Astrocyte (in vitro differentiated cells and primary cell): ENCODE measurements at regions not wholly inside any gene's neighbourhood (a gene's known extent, or its start where the extent isn't known, plus 50 kb on each side); places are given as distances from the start of the nearest gene placed in this dataset.

ENCODE experiments used
- DNase-seq: peaks from one replicate; pipeline ENCODE4 v3.0.0-alpha.2; 2010; ENCODE audit warnings: low read depth
- FAIRE-seq: peaks from 2 replicates; lab custom pipeline; 2011; peaks lifted over from hg19 to GRCh38; lab: Jason Lieb, UNC
- H2AFZ ChIP-seq: 2 replicates; pipeline ENCODE4 v1.6.0; 2012; ENCODE audit warnings: low read depth, low read length, inconsistent platforms
- H3K27ac ChIP-seq: 2 replicates; pipeline ENCODE4 v1.5.1; 2011; ENCODE audit warnings: low read depth, low read length, inconsistent platforms
- H3K27me3 ChIP-seq: 2 replicates; pipeline ENCODE4 v1.6.0; 2011; ENCODE audit warnings: low read length, inconsistent platforms; ENCODE audit not compliant: insufficient read depth
- H3K36me3 ChIP-seq: 2 replicates; pipeline ENCODE4 v1.5.1; 2011; ENCODE audit warnings: low read length, inconsistent platforms; ENCODE audit not compliant: insufficient read depth
- H3K4me1 ChIP-seq: 2 replicates; pipeline ENCODE4 v1.5.1; 2011; ENCODE audit warnings: low read length, inconsistent platforms; ENCODE audit not compliant: insufficient read depth
- H3K4me2 ChIP-seq: 2 replicates; pipeline ENCODE4 v1.6.0; 2012; ENCODE audit warnings: low read length, inconsistent platforms
- H3K4me3 ChIP-seq: 2 replicates; pipeline ENCODE4 v1.5.1; 2011; ENCODE audit warnings: low read depth, mild to moderate bottlenecking, low read length, inconsistent platforms; ENCODE audit not compliant: insufficient read depth
- H3K79me2 ChIP-seq: 2 replicates; pipeline ENCODE4 v1.6.0; 2012; ENCODE audit warnings: mild to moderate bottlenecking, low read length, inconsistent platforms; ENCODE audit not compliant: insufficient read depth
- H3K9ac ChIP-seq: 2 replicates; pipeline ENCODE4 v1.6.0; 2012; ENCODE audit warnings: mild to moderate bottlenecking, low read length, inconsistent platforms
- H3K9me3 ChIP-seq: 2 replicates; pipeline ENCODE4 v1.5.1; 2012; ENCODE audit warnings: low read depth, mild to moderate bottlenecking, low read length, inconsistent platforms; ENCODE audit not compliant: insufficient read depth
- H4K20me1 ChIP-seq: 2 replicates; pipeline ENCODE4 v1.6.0; 2012; ENCODE audit warnings: low read length, inconsistent platforms; ENCODE audit not compliant: insufficient read depth
- H3K27ac Mint-ChIP-seq: one replicate; pipeline ENCODE4 v1.8.0; 2021; ENCODE audit warnings: mild to moderate bottlenecking, mixed read lengths; ENCODE audit not compliant: unreplicated experiment
- H3K27me3 Mint-ChIP-seq: one replicate; pipeline ENCODE4 v1.8.0; 2021; ENCODE audit warnings: low read depth, mixed read lengths; ENCODE audit not compliant: unreplicated experiment
- H3K36me3 Mint-ChIP-seq: one replicate; pipeline ENCODE4 v1.8.0; 2021; ENCODE audit warnings: low read depth, mixed read lengths; ENCODE audit not compliant: unreplicated experiment
- H3K4me1 Mint-ChIP-seq: one replicate; pipeline ENCODE4 v1.8.0; 2021; ENCODE audit warnings: low read depth, mixed read lengths; ENCODE audit not compliant: unreplicated experiment
- H3K4me3 Mint-ChIP-seq: one replicate; pipeline ENCODE4 v1.8.0; 2021; ENCODE audit warnings: mild to moderate bottlenecking, moderate library complexity, mixed read lengths; ENCODE audit not compliant: unreplicated experiment
- H3K9me3 Mint-ChIP-seq: one replicate; pipeline ENCODE4 v1.8.0; 2021; ENCODE audit warnings: mild to moderate bottlenecking, mixed read lengths; ENCODE audit not compliant: unreplicated experiment
- EZH2 ChIP-seq: IDR thresholded peaks from 2 replicates; pipeline ENCODE4 v1.6.1; 2012; ENCODE audit warnings: mild to moderate bottlenecking, low read length, inconsistent platforms; ENCODE audit not compliant: insufficient read depth
- TF ChIP-seq, protein P1 (sequence below): IDR thresholded peaks from 2 replicates; pipeline ENCODE4 v1.5.1; 2011; ENCODE audit warnings: low read depth, mild to moderate bottlenecking, inconsistent platforms, low read length, moderate library complexity; ENCODE audit not compliant: insufficient read depth

DNA sequence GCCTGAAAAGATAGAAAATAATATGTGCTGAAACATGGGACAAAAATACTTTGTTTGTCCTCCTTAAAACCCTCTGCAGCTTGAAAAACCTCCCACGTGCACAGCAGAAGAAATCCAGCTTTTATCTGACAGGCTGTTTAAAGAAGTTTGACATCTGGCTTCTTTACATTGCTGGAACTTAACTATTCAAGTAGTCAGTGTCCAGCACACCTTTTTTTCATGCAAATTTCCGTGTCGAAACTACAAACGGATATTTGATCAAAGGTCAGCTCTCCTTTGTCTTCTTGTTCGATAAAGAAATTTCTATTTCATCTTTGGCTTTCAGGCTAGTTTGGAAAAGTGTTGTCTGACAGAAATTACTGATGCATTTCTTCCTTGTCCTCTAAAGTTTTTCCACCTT lies 66.8 kb upstream of the KBTBD8 start:
- no peak overlapping the region for H2AFZ ChIP-seq
- Mint-ChIP-seq H3K27ac (no peak overlapping the region), H3K36me3 (no peaks in the 10 kb centered on the region), H3K9me3 (no peaks in the 10 kb centered on the region), H3K4me3 (no peak overlapping the region), H3K27me3 (no peaks in the 10 kb centered on the region), H3K4me1 (peaks cover 2% of the 10 kb centered on the region)
- no peaks in the 10 kb centered on the region for H3K36me3 ChIP-seq
- FAIRE-seq (no peak), DNase-seq (no peak)
- no peak overlapping the region for H3K9ac ChIP-seq
- H3K4me3 ChIP-seq, result no peak overlapping the region
- no peaks in the 10 kb centered on the region for H3K27me3 ChIP-seq
- H3K27ac ChIP-seq, result no peak overlapping the region
- TF ChIP-seq EZH2, result no peak
- TF ChIP-seq, protein P1, sequence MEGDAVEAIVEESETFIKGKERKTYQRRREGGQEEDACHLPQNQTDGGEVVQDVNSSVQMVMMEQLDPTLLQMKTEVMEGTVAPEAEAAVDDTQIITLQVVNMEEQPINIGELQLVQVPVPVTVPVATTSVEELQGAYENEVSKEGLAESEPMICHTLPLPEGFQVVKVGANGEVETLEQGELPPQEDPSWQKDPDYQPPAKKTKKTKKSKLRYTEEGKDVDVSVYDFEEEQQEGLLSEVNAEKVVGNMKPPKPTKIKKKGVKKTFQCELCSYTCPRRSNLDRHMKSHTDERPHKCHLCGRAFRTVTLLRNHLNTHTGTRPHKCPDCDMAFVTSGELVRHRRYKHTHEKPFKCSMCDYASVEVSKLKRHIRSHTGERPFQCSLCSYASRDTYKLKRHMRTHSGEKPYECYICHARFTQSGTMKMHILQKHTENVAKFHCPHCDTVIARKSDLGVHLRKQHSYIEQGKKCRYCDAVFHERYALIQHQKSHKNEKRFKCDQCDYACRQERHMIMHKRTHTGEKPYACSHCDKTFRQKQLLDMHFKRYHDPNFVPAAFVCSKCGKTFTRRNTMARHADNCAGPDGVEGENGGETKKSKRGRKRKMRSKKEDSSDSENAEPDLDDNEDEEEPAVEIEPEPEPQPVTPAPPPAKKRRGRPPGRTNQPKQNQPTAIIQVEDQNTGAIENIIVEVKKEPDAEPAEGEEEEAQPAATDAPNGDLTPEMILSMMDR, result no peak
- H3K4me1 ChIP-seq, result no peaks in the 10 kb centered on the region
- H3K79me2 ChIP-seq, result no peaks in the 10 kb centered on the region
- H3K9me3 ChIP-seq, result no peaks in the 10 kb centered on the region
- H4K20me1 ChIP-seq, result no peaks in the 10 kb centered on the region
- H3K4me2 ChIP-seq, result no peak overlapping the region

DNA sequence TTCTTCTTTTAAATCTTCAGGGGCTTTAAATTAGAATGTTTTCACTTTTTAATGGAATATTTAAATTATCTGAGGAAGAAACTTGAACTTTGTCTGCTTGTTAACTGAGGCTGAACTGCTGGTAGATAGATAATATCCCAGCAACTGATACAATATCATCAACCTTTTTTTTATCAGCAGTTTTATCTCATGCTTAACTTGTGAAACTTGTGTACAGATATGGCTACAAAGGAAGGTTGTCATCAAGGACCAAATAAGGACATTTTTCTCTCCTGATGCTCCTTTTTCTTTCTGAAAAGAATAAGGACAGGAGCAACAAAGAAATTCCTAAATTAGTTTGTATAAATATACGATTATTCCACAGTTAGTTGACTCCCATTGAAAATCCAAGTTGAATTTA lies 66.4 kb upstream of the KBTBD8 start:
- Histone ChIP-seq H2AFZ (no peak overlapping the region), H3K9ac (no peak overlapping the region), H3K27me3 (no peaks in the 10 kb centered on the region), H3K27ac (no peak overlapping the region), H3K79me2 (no peaks in the 10 kb centered on the region), H4K20me1 (no peaks in the 10 kb centered on the region), H3K4me2 (no peak overlapping the region), H3K36me3 (no peaks in the 10 kb centered on the region), H3K4me3 (no peak overlapping the region), H3K4me1 (no peaks in the 10 kb centered on the region), H3K9me3 (no peaks in the 10 kb centered on the region)
- no peak for FAIRE-seq
- TF ChIP-seq EZH2, result no peak
- TF ChIP-seq, protein P1, result no peak
- no peaks in the 10 kb centered on the region for H3K36me3 Mint-ChIP-seq
- H3K4me1 Mint-ChIP-seq, result peaks cover 2% of the 10 kb centered on the region
- H3K4me3 Mint-ChIP-seq, result no peak overlapping the region
- H3K9me3 Mint-ChIP-seq, result no peaks in the 10 kb centered on the region
- no peak overlapping the region for H3K27ac Mint-ChIP-seq
- no peak for DNase-seq
- H3K27me3 Mint-ChIP-seq, result no peaks in the 10 kb centered on the region

DNA sequence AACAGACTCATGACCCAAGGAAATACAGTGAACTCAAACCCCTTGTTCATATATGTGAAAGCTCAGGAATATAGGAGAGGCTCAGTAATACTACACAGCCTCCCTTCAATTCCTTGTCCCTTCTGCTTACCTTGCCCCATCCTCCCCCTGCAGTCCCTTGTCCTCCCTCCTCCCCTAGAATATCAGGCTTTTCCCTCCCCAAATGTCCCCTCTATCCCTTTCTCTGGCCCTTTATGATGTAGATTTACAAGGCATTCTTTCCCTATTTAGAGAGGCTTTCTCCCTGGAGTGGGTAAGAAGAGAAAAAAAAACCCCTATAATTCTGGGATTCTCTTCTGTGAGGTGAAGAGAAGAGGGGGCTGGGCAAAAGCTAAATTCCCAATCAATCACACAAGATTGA lies 64.9 kb upstream of the KBTBD8 start:
- Histone ChIP-seq H3K9me3 (no peaks in the 10 kb centered on the region), H3K4me1 (no peaks in the 10 kb centered on the region), H3K4me3 (no peak overlapping the region), H3K36me3 (no peaks in the 10 kb centered on the region), H3K9ac (no peak overlapping the region), H4K20me1 (no peaks in the 10 kb centered on the region), H3K27me3 (no peaks in the 10 kb centered on the region), H3K4me2 (no peak overlapping the region), H3K27ac (no peak overlapping the region), H2AFZ (no peak overlapping the region), H3K79me2 (no peaks in the 10 kb centered on the region)
- Mint-ChIP-seq H3K27ac (no peak overlapping the region), H3K9me3 (no peaks in the 10 kb centered on the region), H3K27me3 (no peaks in the 10 kb centered on the region), H3K36me3 (no peaks in the 10 kb centered on the region), H3K4me1 (peaks cover 2% of the 10 kb centered on the region), H3K4me3 (no peak overlapping the region)
- DNase-seq, result no peak
- TF ChIP-seq, protein P1, result no peak
- TF ChIP-seq EZH2, result no peak
- FAIRE-seq, result no peak
